OCI-M2 (cell line): ENCODE measurements at regions not wholly inside any gene's neighbourhood (a gene's known extent, or its start where the extent isn't known, plus 50 kb on each side); places are given as distances from the start of the nearest gene placed in this dataset.
"Not testable (repeated sequence)": the region's sequence is repeated elsewhere in the genome, so short reads cannot be mapped to it uniquely, and the experiment has no call there.

Experiments
- DNase-seq: peaks from one replicate; lab custom pipeline; 2025; ENCODE audit not compliant: unreplicated experiment; lab: John Stamatoyannopoulos, UW

DNA sequence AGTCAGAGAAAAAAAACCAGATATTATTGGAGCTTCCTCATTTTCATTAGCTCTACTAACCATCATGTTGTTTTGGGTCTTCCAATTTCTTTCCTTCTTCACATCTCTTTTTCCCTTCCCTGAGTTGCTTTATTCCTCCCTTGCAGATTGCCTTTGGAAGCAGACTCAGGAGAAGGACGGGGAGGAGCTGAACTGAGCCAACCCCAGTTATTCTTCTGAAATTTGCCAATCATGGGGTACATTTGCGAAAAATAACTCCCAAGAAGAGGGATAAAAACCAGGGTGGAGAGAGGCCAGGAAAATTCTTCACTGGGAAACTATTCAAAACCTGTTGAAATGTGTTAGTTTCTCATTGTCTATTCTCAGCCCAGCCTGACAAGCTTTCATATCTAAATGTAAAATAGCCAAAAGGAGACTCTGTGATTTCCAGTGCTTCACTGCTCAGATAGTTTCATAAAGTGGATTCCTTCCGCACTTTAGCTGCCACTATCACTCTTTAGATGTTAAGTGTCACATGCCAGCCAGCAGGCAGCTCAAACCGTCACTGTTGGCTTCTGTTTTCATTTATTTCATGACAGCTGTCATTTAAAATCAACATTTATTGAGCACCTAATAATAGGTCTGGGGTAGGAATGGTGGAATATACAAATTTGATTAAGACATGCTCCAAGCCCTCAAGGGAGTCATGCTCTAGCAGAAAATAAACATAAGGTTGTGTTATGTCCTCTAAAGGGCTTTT lies 204.5 kb downstream of the SREK1 start:
- DNase-seq, result no peak

DNA sequence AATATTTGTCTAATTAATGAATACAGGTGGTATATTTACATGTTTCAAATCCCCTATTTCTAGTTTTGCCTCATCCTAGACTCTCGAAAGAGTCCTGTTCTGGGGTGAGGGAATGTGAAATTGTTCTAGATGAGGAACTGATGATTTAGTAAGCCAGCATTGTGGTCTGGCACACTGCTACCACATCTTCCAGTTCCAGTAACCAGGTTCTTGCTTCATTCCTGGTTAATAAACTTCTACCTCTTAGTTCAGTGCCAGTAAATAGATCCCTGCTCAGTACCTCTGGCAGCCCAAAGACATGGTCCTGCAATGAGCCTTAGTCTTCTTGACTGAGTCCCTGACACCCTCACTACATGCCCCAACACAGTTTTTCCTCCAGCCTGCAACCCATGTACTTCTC lies 207.7 kb downstream of the SREK1 start:
- DNase-seq, result no peak

DNA sequence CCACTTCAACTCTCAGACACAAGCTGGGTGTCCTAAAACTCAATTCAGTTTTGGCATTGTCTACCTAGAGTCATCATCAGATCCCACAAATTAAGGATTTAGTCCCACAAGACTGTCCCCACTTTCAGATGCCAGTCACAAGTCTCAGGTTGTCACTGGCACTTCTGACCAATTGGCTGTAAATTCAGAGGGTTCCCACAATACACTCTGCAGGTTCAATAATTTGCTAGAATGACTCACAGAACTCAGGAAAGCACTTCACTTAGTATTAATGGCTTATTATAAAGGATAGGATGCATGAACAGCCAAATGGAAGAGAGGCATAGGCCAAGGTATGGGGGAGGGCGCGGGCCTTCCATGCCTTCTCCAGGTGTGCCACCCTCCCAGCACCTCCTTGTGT lies 209.1 kb downstream of the SREK1 start:
- no peak for DNase-seq

DNA sequence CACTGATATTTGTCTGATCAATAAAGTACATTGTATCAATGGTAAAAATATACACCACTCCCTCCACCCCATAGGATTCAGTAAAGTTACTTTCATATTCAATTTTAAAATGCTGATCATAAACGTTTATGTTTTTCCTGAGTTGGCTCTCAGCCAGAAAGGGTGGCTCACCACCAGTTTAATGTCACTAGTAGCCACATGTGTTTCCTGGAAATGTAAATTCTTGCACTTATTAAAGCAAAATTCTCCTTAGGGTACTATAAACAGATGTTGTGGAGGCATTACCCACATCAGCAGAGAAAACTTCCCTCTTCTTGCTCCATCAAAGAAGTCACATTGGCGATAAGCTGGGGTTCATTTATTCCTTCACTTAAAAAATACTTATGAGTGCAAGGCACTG lies 210.3 kb downstream of the SREK1 start:
- DNase-seq, result no peak

DNA sequence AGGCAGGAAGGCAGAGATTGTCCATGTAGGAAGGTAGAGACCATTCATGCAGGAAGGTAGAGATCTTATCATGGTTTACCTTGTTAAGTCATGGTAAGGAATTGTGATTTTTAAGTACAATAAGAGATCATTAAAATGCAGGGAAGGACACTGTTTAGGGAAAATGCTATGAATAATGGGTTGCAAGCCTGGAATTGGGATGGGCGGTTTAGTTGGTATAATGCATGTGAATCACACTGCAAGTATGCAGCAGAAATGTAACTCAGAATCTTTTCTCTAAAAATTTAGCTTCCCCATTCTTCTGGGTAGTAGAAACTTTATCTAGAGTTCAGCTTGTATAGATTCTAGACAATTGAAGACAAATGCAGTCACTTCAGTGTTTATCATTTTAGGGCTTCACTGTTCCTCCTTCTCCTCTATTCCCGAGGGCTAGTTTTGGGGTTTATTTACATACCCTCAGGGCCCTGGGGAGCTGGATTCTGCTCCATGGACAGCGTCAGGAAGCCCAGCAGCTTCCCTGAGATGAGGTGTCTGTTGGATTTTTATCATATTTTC lies 212.0 kb downstream of the SREK1 start:
- DNase-seq, result no peak

DNA sequence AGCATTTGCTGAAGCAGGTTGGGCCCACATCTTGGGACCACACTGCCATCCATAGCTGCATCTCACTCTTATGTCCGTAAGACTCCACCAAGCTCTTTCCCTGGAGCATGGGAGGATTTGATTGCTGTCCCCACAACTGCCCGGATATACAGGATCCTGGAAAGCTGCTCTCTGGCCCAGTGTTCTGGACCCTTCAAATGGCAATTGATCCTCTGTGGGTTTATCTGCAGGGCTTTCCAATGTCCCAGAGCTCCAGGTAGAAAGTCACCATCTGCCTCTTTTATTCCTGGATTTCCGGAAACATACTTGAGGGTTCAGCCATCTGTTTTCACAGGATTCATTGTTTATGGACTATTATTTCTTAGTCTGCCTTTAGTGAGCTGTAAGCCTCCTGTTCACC lies 214.6 kb downstream of the SREK1 start:
- DNase-seq, result no peak

DNA sequence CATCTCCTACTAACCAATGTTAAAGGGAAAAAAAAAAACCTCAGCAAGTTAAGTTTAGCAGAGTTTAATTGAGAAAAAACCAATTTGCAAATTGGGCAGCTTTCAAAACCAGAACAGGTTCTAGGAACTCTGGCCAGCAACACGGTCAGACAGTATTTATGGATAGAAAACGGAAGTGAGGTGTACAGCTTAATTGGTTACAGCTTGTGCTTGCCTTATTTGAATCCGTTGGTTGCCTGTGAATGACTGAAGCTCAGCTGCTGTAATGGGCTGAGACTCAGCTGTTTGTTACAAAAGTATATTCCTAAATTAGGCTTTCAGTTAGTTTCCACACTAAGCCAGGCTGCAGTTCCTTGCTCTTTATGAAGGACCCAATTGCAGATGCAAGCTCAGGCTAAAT lies 217.0 kb downstream of the SREK1 start:
- no peak for DNase-seq

DNA sequence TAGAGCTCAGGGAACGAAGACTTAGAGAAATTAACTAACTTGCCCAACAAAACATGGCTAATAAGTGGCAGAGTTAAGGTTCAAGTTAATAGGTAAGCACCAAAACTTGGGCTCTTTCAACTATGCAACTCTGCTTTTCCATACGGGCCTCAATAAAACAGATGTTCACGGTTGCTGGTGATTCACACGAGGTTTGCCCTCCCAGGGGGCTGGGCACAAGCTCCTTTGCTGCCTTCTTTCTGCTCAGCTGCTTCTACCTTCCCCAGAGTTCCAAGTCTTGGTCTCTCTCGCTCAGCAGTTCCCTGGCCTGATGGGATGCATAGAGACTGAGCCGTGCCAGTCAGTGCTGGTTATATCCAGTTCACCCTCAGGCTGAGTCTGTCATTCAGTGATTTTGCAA lies 217.9 kb downstream of the SREK1 start:
- no peak for DNase-seq

DNA sequence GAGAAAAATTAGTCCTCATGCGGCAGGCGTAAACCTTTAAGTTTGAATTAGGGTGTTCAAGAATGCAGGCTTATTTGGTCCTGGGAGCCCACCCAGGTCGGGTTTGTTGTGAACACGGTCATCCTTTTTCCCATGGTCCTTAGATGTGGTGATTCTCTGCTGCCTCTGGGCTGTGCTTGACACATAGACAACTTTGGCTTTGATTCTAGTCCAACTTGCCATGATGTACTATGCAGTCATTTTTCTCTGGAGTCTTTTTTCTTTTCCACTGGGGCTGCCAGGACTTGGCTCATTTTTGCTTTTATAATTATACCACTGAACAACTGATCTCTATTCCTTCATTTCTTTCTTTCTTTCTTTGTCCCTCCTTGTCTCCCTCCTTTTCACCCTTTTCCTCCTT lies 218.6 kb downstream of the SREK1 start:
- no peak for DNase-seq

DNA sequence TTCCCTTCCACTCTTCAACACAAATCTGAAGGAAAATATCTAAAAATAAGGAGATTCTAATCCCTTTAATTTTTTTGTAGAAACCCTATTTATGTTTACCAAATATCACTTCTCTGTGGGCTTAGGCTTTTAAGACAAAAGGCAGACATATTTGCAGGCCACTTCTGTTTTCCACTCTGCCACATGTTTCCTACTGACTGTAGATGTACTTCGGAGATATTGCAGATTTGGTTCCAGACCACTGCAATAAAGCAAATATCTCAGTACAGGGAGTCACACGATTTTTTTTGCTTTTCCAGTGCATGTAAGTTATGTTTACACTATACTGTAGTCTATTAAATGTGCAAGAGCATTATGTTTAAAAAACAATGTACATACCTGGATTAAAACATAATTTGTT lies 219.0 kb downstream of the SREK1 start:
- no peak for DNase-seq

DNA sequence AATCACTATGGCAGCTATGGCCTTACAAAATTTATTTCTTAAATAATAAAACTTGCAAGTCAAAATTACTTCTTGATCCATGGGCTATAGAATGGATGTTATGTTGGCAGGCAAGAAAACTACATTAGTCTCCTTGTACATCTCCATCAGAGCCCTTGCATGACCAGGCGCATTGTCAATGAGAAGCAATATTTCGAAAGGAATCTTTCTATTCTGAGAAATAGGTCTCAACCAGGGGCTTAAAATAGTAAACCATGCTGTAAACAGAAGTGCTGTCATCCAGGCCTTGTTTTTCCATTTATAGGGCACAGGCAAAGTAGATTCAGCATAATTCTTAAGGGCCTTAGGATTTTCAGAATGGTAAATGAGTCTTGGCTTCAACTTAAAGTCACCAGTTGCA lies 220.1 kb downstream of the SREK1 start:
- no peak for DNase-seq

DNA sequence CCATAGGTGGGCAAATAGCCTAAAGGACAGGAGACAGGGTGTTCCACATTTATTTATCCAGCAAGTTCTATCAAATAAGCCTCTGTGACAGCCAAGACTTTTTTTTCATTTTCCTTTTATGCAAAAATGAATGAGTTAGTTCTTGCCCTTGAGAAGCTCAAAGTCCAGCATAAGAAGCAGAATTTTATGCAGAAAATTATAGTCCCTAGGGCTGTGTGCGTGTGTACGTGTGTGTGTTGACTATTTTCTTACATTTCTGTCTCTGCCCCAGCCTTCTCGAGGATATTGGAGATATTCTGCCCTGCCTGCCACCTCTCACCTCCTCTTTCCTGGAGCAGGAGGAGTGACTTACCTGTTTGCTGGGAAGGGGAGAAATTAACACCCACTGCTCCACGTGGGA lies 221.9 kb downstream of the SREK1 start:
- no peak for DNase-seq

DNA sequence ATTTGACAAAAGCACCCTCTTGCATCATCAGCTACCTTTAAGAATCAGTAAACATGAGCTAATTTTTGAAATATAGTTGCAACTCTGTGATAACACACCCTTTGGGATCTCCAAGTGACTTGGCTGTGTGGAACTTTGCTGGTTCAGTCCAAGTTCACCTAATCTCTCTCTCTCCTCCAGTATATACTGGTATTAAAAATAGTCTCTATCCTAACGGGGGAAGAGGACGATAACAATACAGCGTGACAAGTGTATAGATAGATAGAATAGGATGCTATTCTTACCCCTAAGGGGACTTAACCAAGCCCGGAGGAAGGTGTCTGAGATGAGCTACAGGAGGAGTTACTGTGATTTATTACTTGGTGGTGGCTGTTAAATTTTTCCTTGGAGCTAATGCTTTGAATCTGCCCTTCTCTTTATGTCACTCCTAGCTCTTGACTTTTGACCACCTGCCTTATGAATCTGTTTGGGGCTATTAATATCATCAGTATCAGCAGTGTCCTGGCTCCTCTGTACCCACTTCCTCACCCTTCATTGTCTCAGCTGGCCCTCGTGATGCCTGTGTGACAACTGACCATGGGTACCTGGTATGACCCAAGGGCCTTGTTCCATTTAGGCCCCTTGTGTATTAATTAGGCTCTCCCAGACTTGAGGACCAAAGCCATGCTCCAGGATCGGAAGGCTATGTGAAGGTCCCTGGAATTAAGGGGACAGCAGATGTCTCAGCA lies 223.9 kb downstream of the SREK1 start:
- no peak for DNase-seq

DNA sequence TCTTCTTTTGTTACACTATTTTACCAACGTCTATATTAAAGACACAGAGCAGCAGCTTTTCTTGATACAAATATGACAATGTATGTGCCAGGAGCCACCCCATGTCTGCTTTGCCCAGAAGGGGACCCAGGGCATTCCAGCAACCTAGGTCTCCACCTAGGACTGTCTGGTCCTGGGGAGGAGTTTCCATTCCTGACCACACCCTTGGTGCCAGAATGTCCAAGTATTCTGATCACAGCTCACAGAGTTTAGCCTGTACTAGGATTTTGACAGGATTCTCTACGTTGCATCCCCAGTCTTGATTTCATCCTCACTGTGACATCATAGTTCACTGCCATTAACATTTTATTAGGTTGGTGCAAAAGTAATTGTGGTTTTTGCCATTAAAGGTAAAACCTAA lies 224.7 kb downstream of the SREK1 start:
- DNase-seq, result no peak

DNA sequence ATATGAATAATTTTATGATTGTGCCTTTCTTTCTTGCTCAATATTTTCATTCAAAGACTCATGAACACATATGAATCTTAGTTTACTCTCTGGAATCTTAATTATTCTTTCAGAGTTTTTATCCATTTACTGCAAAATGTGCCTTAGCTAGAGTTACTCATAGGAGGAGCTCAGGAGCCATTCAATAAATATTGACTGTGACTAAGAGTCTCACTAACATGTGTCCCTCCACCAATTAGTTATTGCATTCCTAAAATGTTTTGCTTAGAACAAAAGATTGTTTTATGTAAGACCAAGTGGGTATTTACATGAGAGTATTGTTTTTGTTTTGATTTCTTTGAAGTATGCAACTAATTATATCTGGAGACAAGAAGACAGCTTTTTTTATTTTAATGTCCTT lies 218.4 kb upstream of the MAST4 start:
- no peak for DNase-seq

DNA sequence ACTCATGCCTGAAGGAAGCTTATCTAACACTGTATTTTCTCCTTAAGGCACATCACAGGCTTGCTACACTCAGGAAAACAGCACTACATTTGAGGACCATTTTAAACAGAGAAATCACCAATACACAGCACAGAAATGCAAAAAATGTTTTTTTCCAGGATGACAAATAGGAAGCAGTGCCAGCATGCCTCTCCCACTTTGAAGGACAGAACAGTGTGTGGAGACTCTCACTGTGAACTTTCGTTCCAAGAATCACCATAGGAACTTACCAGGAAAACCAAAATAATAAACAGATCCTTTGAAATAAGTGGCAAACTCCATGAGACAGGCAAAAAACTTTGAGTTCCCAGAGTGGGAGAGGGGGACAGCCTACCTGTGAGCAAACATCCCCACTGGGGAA lies 217.8 kb upstream of the MAST4 start:
- no peak for DNase-seq

DNA sequence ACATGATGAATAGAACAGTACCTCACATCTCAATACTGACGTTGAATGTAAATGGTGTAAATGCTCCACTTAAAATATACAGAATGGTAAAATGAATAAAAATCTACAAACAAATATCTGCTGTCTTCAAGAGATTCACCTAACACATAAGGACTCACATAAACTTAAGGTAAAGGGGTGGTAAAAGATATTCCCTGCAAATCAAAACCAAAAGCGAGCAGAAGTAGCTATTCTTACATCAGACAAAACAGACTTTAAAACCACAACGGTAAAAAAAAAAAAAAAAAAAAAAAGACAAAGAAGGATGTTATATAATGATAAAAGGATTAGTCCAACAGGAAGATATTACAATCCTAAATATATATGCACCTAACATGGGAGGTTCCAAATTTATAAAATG lies 214.0 kb upstream of the MAST4 start:
- DNase-seq, result no peak

DNA sequence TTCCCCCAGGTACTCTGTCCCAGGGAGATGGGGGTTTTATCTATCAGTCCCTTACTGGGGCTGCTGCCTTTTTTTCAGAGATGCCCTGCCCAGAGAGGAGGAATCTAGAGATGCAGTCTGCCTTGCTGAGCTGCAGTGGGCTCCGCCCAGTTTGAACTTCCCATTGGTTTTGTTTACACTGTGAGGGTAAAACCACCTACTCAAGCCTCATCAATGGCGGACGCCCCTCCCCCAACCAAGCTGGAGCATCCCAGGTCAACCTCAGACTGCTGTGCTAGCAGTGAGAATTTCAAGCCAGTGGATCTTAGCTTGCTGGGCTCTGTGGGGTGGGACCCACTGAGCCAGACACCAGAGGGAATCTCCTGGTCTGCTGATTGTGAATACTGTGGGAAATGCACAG lies 191.0 kb upstream of the MAST4 start:
- not testable (repeated sequence) for DNase-seq

DNA sequence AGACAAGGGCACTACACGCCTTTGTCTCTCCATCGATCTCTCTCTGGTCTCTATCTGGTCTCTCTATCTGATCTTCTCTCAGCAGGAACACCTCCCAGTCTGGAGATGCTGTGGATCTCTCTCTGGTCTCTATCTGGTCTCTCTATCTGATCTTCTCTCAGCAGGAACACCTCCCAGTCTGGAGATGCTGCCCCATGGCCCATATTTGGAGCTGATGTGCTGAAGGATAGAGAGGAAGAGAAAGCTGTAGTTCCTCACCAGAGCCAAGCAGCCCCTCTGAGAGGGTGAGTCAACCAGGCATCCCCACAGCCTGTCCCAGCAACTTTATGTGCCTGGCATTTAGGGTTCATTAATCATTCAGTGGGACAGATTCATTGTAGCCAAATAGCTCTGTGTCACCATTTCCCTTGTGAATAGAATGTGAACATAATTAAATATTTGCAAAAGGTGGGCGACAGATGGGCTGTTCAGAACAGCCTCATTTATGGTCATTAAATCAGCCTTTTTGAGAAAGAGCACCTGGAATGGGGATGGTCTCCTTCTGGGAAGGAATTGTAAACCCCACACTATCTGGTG lies 189.3 kb upstream of the MAST4 start:
- no peak for DNase-seq

DNA sequence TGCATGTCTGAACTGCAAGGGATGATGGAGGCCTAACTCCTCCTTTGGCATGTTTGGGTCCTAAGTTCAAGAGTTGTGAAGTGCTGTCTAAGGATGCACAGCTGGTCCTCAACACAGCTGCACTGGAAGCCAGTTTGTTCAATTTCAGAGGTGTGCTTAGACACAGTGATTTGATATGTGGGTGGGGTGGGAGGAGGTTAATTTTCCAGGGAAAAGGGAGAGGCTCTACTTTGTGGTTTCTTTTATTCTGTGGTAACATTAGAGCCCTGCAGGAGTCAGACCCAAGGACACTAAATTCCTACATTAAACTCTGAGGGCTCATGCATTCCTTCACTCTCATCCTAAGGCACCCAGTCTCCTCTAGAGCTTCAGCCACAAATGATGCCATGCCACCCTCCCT lies 188.4 kb upstream of the MAST4 start:
- DNase-seq, result no peak

DNA sequence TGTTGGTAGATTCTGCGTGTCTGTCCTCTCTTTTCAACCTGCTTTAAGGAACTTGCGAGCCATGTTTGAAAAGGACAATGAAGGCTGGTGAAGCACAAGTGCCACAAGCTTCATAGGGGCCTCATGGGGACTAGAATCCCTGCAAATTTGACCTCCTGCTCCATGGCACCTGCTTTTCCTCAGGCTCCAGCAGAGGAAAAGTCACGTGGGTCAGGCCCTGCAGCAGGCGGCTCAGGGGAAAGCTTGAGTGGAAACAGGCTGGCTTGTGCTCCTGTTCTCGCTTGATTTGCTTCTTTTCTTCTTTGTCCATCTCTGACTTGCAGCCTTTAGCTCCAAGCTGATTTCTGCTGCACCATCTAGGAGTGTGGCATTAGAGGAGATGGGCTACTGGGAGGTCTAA lies 187.6 kb upstream of the MAST4 start:
- no peak for DNase-seq

DNA sequence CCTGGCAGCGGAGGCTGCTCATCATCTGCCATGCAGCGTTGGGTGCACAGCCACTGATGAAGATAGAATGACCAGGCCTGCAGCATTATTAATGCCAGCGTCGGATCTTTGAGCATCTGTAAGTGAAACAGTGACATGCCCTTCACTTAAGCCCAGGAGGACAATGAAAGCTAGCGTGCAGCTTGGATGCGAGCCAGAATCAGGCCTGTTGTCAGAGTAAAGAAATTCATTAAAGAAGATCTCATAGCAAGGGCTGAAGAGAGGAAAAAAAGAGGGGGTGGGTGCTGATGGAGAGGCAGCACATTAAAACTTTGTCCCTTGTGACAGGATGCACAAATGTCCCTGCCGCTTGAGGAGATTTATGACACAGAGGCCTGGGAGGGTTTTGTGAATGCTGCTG lies 186.1 kb upstream of the MAST4 start:
- no peak for DNase-seq
